HG03520 (cell line): ENCODE measurements at regions not wholly inside any gene's neighbourhood (a gene's known extent, or its start where the extent isn't known, plus 50 kb on each side); places are given as distances from the start of the nearest gene placed in this dataset.
"Not testable (repeated sequence)": the region's sequence is repeated elsewhere in the genome, so short reads cannot be mapped to it uniquely, and the experiment has no call there.

ENCODE experiments used
- ATAC-seq: cut with Tn5 transposase; IDR thresholded peaks from one replicate; pipeline ENCODE4 v1.9.1; 2021; ENCODE audit warnings: mild to moderate bottlenecking, moderate library complexity; ENCODE audit not compliant: unreplicated experiment

DNA sequence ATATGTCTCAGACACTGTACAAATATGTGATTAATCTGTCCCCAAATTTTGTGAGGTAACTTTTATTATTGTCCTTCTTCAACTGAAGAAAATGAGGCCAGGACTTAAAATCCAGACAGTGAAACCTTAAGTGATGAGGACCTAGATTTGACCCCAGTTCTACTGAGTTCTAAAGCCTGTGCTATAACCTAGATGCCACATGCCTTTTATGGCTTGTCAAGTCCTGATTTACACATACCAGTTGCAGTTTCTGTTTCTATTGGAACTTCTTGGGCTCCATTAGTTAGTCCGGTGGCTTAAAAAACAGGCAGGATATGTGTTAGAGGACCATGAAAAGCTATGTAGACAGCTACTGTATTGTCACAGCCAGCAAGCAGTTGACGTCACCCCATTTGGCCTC is 436.5 kb upstream of the KLHL1 start:
- no peak for ATAC-seq

- no peak for ATAC-seq
These were observed 433.2 kb upstream of the KLHL1 start for GRCh38 chr13:70541451-70541850.

GRCh38 chr13:70534466-70534865 is 426.2 kb upstream of the KLHL1 start:
- no peak for ATAC-seq

DNA sequence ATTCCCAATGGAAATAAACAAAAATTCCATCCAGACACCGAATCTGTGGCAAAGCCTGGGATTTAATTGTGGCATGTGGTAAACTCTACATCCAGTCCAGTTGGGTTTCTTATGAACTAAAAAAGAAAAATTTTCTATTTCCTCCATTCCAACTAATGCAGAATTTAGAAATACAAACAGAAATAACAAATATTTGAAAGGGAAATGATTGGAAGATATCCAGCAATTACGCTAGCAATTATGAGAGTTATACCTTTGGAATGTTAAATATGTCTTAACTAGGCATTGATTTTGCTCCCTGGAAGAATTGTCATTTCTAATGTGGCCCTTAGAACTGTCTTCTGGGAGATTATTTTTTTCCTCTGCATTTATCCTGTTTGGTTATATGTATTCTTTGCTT is 421.4 kb upstream of the KLHL1 start:
- no peak for ATAC-seq

- no peak for ATAC-seq
These were observed 419.3 kb upstream of the KLHL1 start for GRCh38 chr13:70527599-70527998.

DNA sequence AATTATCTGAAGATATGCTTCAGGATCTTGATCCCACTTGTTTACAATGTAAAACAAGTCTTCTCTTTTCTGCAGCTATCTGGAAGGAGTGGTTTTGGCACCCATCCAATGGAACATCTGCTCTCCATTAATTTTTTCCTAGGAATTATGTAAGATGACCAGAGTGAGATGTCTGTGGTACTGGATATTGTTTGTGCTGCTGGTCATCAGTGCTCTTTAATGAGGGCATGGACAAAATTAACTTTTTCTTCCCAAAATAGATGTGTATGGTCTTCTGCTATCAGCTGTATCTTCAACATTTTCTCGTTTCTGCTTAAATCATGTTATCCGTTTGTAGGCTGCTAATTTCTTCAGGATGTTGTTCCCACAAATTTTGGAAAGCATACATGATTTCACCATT is 415.4 kb upstream of the KLHL1 start:
- no peak for ATAC-seq

- ATAC-seq = no peak
These were observed 412.2 kb upstream of the KLHL1 start for GRCh38 chr13:70520275-70521036.

GRCh38 chr13:70518081-70518480 is 409.8 kb upstream of the KLHL1 start:
- no peak for ATAC-seq

DNA sequence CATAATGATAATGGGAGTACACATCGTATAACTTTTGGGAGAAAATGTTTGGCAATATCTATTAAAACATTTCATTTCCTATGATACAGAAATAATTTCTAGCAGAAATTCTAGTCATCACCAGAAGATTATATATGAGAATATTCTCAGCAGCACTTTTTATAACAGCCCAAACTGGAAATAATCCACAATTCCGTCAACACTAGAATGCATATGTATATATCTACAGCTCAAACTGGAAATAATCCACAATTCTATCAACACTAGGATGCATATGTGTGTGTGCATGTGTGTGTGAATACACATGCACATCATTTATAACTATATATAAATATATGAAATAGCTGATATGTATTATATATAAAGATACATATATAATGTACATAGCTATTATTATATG is 408.0 kb upstream of the KLHL1 start:
- no peak for ATAC-seq

DNA sequence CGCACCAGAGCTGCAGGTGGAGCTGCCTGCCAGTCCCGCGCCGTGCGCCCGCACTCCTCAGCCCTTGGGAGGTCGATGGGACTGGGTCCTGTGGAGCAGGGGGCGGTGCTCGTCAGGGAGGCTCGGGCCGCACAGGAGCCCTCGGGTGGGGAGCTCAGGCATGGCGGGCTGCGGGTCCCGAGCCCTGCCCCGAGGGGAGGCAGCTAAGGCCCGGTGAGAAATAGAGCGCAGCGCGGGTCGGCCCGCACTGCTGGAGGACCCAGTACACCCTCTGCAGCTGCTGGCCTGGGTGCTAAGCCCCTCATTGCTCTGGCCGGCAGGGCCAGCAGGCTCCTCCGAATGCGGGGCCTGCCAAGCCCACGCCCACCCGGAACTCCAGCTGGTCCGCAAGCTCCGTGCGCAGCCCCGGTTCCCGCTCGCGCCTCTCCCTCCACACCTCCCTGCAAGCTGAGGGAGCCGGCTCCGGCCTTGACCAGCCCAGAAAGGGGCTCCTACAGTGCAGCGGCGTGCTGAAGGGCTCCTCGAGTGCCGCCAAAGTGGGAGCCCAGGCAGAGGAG is 403.7 kb upstream of the KLHL1 start:
- ATAC-seq = not testable (repeated sequence)

DNA sequence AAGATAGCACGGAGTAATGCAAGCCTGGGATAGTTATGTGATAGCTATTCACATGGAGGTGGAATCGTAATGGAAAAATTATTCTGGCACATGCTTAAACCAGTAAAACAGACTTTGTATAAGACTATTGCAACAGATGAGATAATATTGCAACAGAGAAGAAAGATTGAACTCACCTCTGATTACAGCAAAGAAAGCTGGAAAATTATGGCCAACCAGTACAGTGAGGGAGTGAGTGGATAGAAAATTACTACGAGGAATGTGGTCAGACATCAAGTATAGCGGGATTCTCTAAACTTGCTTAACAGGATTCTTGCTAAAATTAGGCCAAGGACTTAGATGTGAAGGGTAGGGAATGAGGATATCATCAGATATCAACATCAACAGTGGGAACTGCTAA is 397.6 kb upstream of the KLHL1 start:
- ATAC-seq = no peak

DNA sequence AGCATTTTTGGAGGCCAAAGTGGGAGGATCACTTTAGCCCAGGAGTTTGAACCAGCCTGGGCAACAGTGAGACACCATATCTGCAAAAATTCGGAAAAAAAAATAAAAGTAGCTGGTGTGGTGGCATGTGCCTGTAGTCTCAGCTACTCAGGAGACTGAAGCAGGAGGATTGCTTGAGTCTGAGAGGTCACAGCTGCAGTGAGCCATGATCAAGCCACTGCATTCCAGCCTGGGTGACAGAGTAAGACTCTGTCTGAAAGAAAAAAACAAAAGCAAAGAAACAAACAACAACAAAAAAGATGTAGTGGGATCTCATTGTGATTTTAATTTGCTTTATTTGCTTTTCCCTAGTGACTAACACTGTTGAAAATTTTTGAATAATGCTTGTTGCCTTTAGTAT is 394.7 kb upstream of the KLHL1 start:
- ATAC-seq = no peak

DNA sequence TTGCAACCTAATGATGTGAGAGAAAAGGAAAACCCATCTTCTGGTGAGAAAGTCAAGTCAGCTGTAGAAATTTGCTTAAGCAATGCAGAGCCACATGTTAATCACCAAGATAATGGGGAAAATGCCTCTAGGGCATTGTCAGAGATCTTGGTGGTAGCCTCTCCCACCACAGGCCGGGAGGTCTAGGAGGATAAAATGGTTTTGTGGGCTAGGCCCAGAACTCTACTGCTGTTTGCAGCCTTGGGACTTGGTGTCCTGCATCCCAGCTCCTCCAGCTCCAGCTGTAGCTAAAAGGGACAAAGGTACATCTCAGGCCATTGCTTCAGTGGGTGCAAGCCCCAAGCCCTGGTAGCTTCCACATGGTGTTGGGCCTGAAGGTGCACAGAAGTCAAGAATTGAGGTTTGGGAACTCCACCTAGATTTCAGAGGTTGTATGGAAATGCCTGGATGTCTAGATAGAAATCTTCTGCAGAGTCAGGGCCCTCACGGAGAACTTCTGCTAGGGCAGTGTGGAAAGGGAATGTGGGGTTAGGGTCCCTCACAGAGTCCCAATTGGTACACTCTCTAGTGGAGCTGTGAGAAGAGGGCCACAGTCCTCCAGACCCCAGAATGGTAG is 382.2 kb upstream of the KLHL1 start:
- no peak for ATAC-seq

DNA sequence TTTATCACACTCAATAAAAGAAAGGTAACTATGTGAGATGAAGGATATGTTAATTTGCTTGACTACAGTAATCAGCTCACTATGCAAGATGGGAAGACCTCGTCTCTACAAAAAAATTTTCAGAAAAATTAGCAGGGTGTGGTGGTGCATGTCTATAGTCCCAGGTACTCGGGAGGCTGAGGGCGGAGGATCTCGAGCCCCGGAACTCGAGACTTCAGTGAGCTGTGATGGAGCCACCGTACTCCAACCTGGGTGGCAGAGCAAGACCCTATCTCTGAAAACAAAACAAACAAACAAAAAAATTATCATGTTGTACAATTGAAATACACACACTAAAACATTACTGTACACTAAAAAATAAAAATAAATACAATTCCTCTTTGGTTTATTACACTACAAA is 376.7 kb upstream of the KLHL1 start:
- no peak for ATAC-seq

DNA sequence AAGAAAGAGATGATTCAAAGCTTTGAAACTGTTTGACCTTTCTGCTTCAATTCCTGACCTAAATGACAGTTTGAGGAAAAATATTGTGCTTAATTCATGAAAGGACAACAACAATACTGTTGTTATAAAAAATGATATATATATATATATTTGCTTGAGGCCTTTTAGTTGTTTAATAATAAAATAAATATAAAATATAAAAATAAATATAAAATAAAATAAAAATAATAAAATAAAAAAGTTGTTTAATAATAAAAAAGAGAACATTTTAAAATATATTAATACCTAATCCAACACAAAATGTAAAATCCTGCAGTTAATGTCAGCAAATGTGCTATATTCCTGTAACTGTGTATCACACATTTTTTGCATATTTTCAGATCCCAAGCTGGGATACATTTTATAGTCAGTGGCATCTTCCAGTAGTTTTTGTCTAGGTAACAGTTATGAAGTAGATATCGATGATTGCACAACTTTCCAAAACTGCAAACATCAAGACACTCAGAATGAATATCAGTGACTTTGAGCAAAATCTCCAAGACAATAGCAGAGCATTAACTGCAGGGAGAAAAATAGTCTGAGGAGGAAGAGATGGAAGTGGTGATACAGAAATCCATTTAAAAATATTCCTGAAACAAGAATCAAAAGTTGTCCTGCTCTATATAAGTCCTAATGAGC is 375.5 kb upstream of the KLHL1 start:
- no peak for ATAC-seq

- no peak for ATAC-seq
These were observed 365.7 kb upstream of the KLHL1 start for GRCh38 chr13:70473907-70474306.

- no peak for ATAC-seq
These were observed 360.8 kb upstream of the KLHL1 start for GRCh38 chr13:70469077-70469476.

- ATAC-seq = no peak
These were observed 349.2 kb upstream of the KLHL1 start for GRCh38 chr13:70457474-70457873.

- ATAC-seq = no peak
These were observed 340.6 kb upstream of the KLHL1 start for GRCh38 chr13:70448820-70449219.

GRCh38 chr13:70432276-70432805 is 324.1 kb upstream of the KLHL1 start:
- no peak for ATAC-seq

DNA sequence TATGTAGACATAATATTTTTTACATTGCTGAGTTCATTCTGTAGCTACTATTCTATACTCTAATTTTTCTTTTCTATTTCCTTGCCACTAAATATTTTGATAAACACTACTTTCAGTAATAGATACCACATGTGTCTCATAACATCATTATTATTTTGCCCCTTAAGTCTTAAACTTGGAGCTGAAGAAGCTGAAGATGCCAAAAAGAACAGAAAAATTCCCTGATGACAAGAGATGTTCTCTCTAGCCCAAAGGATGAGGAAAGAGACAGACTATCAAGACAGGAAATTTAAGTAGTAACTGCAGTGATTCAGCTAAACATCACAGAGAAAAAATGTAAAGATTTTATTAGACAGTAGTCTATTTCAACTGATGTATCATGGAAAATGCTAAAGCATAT is 322.0 kb upstream of the KLHL1 start:
- ATAC-seq = no peak

- no peak for ATAC-seq
These were observed 316.7 kb upstream of the KLHL1 start for GRCh38 chr13:70424928-70425327.
